ENCODE measurements at regions not wholly inside any gene's neighbourhood (a gene's known extent, or its start where the extent isn't known, plus 50 kb on each side); places are given as distances from the start of the nearest gene placed in this dataset.
"Not testable (repeated sequence)": the region's sequence is repeated elsewhere in the genome, so short reads cannot be mapped to it uniquely, and the experiment has no call there.

DNA sequence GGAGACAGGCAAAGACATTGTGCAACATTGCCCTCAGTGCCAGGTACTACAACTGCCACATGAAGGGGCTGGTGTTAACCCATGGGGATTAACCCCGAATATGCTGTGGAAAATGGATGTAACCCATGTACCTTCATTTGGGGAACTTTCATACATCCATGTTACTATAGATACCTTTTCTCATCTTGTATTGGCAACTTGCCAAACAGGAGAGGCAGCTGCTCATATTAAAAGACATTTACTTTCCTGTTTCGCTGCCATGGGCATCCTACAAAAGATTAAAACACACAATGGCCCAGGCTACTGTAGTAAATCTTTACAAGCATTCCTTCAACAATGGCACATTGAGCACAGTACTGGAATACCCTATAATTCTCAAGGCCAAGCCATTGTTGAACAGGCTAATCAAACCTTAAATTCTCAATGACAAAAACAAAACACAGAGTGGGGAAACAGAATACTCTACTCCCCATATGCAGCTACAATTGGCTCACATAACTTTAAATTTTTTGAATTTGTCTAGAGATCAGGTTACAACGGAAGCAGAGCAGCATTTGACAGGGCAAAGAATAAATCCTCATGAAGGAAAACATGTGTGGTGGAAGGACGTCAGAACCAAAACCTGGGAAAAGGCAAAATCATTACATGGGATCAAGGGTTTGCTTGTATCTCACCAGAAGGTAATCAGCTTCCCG is 1723.5 kb upstream of the LRRTM1 start:
- CTCF ChIA-PET (ENCODE audit: partially characterized antibody): no interaction called here
- Histone ChIP-seq H3K9me3 (ENCODE audit: control insufficient read depth in 1 of 2, low read length in 2 of 2) (no peaks in the 10 kb centered on the region), H3K4me1 (ENCODE audit: insufficient read depth, low read length) (no peaks in the 10 kb centered on the region), H3K4me3 (ENCODE audit: low read length in 2 of 2) (no peak overlapping the region), H3K36me3 (ENCODE audit: insufficient read depth, low read length) (no peaks in the 10 kb centered on the region), H3K27me3 (ENCODE audit: insufficient read depth, low read length) (no peaks in the 10 kb centered on the region), H3K27ac (ENCODE audit: low read depth, low read length) (no peak overlapping the region)
- peaks cover 7 to 43% (median 18%) of the 10 kb centered on the region in 8 donors for H3K9me3 Mint-ChIP-seq
- POLR2A ChIA-PET (ENCODE audit: partially characterized antibody): no interaction called here
- H3K36me3 Mint-ChIP-seq: no peaks in the 10 kb centered on the region
- no peak overlapping the region for H3K4me3 Mint-ChIP-seq
- no peak for DNase-seq
- no peaks in the 10 kb centered on the region for H3K4me1 Mint-ChIP-seq
- no peak overlapping the region for H3K27ac Mint-ChIP-seq
- intact Hi-C loops (cut with micrococcal nuclease): no loop called here
- no peaks in the 10 kb centered on the region for H3K27me3 Mint-ChIP-seq

DNA sequence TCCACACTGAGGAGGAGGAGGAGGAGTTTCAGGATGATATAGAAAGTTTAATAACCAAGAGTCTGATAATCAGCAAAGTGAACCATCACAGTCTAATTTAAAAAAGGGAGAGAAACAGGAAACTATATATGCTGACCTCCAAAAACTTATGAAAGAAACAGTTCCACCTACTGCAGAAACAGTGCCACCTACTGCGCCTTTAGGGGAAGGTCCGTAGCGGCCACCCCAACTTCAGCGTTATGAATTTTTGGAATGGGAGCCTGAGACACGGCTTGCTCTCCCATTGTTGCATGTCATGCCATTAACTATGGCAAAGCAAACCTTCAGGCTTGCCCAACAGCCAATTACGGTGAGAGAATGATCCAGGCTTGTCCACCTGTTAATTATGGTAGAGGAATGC is 1719.2 kb upstream of the LRRTM1 start:
- Histone ChIP-seq H3K27ac (ENCODE audit: low read depth, low read length) (no peak overlapping the region), H3K4me3 (ENCODE audit: low read length in 2 of 2) (no peak overlapping the region), H3K27me3 (ENCODE audit: insufficient read depth, low read length) (no peaks in the 10 kb centered on the region), H3K36me3 (ENCODE audit: insufficient read depth, low read length) (no peaks in the 10 kb centered on the region), H3K9me3 (ENCODE audit: control insufficient read depth in 1 of 2, low read length in 2 of 2) (no peaks in the 10 kb centered on the region), H3K4me1 (ENCODE audit: insufficient read depth, low read length) (no peaks in the 10 kb centered on the region)
- Mint-ChIP-seq H3K4me1 (no peaks in the 10 kb centered on the region), H3K27me3 (no peaks in the 10 kb centered on the region), H3K36me3 (no peaks in the 10 kb centered on the region), H3K9me3 (peaks cover 6 to 42% (median 14%) of the 10 kb centered on the region in 8 donors), H3K27ac (no peak overlapping the region), H3K4me3 (no peak overlapping the region)
- intact Hi-C loops (cut with micrococcal nuclease): no loop called here
- ChIA-PET POLR2A (ENCODE audit: partially characterized antibody) (no interaction called here), CTCF (ENCODE audit: partially characterized antibody) (no interaction called here)
- DNase-seq: no peak

DNA sequence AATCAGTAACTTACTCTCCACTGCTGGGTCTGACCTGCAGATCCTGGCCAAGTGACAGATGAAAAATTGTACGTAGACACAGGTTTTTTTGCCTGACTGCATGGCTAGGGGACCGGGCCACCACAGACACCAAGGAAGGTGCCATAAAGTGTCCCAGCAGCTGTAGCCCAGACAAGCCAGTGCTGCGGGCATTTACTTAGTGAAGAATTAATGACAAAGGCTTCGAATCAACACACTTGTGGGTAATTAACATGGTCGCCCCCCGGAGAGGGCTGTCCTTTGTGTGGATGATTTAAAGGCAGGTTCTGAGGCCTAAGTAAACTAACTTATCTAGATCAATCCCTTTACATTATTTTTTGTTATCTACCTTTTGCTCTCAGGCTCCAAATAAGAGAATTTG is 1709.1 kb upstream of the LRRTM1 start:
- Mint-ChIP-seq H3K36me3 (no peaks in the 10 kb centered on the region), H3K4me1 (no peaks in the 10 kb centered on the region), H3K9me3 (peaks cover 0 to 4% (median 3%) of the 10 kb centered on the region in 8 donors), H3K27me3 (no peaks in the 10 kb centered on the region), H3K27ac (no peak overlapping the region), H3K4me3 (peak overlapping the region in 1 of 8 donors; percentile 12)
- Histone ChIP-seq H3K4me1 (ENCODE audit: insufficient read depth, low read length) (no peaks in the 10 kb centered on the region), H3K36me3 (ENCODE audit: insufficient read depth, low read length) (no peaks in the 10 kb centered on the region), H3K27ac (ENCODE audit: low read depth, low read length) (no peak overlapping the region), H3K9me3 (ENCODE audit: control insufficient read depth in 1 of 2, low read length in 2 of 2) (no peaks in the 10 kb centered on the region), H3K27me3 (ENCODE audit: insufficient read depth, low read length) (no peaks in the 10 kb centered on the region), H3K4me3 (ENCODE audit: low read length in 2 of 2) (no peak overlapping the region)
- ChIA-PET POLR2A (ENCODE audit: partially characterized antibody) (no interaction called here), CTCF (ENCODE audit: partially characterized antibody) (no interaction called here)
- intact Hi-C loops (cut with micrococcal nuclease): no loop called here
- DNase-seq: no peak

DNA sequence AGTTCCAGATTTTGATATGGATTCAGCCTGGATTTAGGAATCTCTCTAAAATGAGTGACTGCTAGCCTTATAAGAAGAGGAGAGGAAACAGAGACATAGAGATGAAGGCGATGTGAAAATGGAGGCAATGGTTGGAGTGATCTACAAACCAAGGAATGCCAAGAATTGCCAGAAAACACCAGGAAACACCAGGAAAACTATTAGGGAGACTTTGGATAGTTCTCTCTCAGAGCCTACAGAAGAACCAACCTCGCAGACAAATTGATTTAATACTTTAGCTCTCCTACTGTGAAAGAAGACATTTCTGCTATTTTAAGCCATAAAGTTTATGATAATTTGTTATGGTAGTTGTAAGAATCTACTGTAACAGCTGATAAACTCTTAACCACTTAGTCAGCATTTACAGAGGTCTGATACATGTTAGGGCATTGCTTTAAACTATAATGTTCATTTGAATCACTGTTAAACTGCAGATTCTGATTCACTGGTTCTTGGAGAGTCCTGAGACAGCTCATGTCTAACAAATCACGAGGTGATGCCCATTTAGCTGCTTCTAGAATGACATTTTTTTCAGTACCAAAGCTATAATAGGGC is 1702.6 kb upstream of the LRRTM1 start:
- Mint-ChIP-seq H3K9me3 (peaks cover 0 to 16% (median 9%) of the 10 kb centered on the region in 8 donors), H3K27ac (no peak overlapping the region), H3K36me3 (no peaks in the 10 kb centered on the region), H3K4me3 (no peak overlapping the region), H3K27me3 (no peaks in the 10 kb centered on the region), H3K4me1 (no peaks in the 10 kb centered on the region)
- no peaks in the 10 kb centered on the region for H3K4me1 ChIP-seq (ENCODE audit: insufficient read depth, low read length)
- H3K9me3 ChIP-seq (ENCODE audit: control insufficient read depth in 1 of 2, low read length in 2 of 2): no peaks in the 10 kb centered on the region
- CTCF ChIA-PET (ENCODE audit: partially characterized antibody): no interaction called here
- POLR2A ChIA-PET (ENCODE audit: partially characterized antibody): no interaction called here
- intact Hi-C loops (cut with micrococcal nuclease): no loop called here
- no peaks in the 10 kb centered on the region for H3K36me3 ChIP-seq (ENCODE audit: insufficient read depth, low read length)
- no peak for DNase-seq
- no peaks in the 10 kb centered on the region for H3K27me3 ChIP-seq (ENCODE audit: insufficient read depth, low read length)
- H3K4me3 ChIP-seq (ENCODE audit: low read length in 2 of 2): no peak overlapping the region
- no peak overlapping the region for H3K27ac ChIP-seq (ENCODE audit: low read depth, low read length)

DNA sequence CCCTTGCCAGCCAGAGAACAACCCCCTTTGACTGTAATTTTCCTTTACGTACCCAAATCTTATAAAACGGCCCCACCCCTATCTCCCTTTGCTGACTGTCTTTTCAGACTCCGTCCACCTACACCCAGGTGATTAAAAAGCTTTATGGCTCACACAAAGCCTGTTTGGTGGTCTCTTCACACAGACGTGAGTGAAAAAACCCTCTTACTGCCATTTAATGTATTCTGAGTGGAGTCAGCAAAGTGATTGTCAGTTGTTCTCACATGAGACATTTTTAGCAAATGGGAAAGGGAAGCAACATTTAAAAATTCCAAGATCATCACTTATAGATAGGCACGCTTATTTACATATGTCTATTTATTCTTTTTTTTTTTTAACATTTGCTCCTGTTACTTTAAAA is 1701.3 kb upstream of the LRRTM1 start:
- H3K9me3 ChIP-seq (ENCODE audit: control insufficient read depth in 1 of 2, low read length in 2 of 2); H3K27me3 ChIP-seq (ENCODE audit: insufficient read depth, low read length); H3K27me3 Mint-ChIP-seq; H3K27ac ChIP-seq (ENCODE audit: low read depth, low read length); H3K36me3 ChIP-seq (ENCODE audit: insufficient read depth, low read length); H3K4me3 Mint-ChIP-seq; POLR2A ChIA-PET (ENCODE audit: partially characterized antibody); H3K36me3 Mint-ChIP-seq; H3K4me1 Mint-ChIP-seq; H3K27ac Mint-ChIP-seq; intact Hi-C loops (cut with micrococcal nuclease); DNase-seq; H3K4me1 ChIP-seq (ENCODE audit: insufficient read depth, low read length); H3K4me3 ChIP-seq (ENCODE audit: low read length in 2 of 2); CTCF ChIA-PET (ENCODE audit: partially characterized antibody): not testable (repeated sequence)
- peaks cover 0 to 18% (median 9%) of the 10 kb centered on the region in 8 donors for H3K9me3 Mint-ChIP-seq

DNA sequence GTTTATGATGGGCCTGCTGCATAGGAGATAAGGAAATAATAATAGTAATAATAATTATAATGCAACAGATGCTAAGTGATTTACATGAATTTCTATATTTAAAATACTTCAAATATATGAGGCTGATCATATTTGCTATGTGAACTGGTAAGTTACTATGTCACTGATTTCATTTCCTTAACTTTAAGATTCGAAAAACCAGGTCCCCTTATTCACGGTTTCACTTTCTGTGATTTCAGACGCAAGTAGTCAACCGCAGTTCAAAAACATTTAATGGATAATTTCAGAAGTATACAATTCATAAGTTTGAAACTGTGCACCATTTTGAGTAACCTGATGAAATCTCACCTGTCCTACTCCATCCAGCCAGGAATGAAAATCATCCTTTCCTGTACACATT is 1697.1 kb upstream of the LRRTM1 start:
- Histone ChIP-seq H3K4me1 (ENCODE audit: insufficient read depth, low read length) (no peaks in the 10 kb centered on the region), H3K9me3 (ENCODE audit: control insufficient read depth in 1 of 2, low read length in 2 of 2) (no peaks in the 10 kb centered on the region), H3K27me3 (ENCODE audit: insufficient read depth, low read length) (no peaks in the 10 kb centered on the region), H3K27ac (ENCODE audit: low read depth, low read length) (no peak overlapping the region), H3K4me3 (ENCODE audit: low read length in 2 of 2) (no peak overlapping the region), H3K36me3 (ENCODE audit: insufficient read depth, low read length) (no peaks in the 10 kb centered on the region)
- H3K27ac Mint-ChIP-seq: no peak overlapping the region
- ChIA-PET CTCF (ENCODE audit: partially characterized antibody) (no interaction called here), POLR2A (ENCODE audit: partially characterized antibody) (no interaction called here)
- H3K4me1 Mint-ChIP-seq: no peaks in the 10 kb centered on the region
- no peak overlapping the region for H3K4me3 Mint-ChIP-seq
- no peak for DNase-seq
- H3K36me3 Mint-ChIP-seq: no peaks in the 10 kb centered on the region
- peaks cover 0 to 16% (median 7%) of the 10 kb centered on the region in 8 donors for H3K9me3 Mint-ChIP-seq
- H3K27me3 Mint-ChIP-seq: no peaks in the 10 kb centered on the region
- intact Hi-C loops (cut with micrococcal nuclease): no loop called here

DNA sequence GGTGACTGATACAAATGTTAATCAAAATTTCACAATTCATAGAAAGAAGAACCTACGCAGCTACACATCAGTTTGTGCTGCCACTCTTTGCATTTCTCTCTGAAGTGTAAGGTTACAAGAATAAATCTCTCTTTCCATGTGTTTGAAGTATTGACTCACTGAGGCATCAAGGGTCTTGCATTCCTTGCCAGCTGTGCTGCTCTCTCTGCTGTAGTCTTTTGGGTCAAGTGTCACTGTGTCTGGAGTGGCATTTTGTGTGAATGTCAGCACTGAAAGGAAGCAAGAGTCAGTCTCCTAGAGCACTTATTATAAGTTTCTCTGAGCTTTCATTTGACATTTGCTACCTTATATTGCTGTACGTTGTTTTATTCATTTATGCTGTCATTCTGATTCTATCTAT is 1696.1 kb upstream of the LRRTM1 start:
- Histone ChIP-seq H3K36me3 (ENCODE audit: insufficient read depth, low read length) (no peaks in the 10 kb centered on the region), H3K27me3 (ENCODE audit: insufficient read depth, low read length) (no peaks in the 10 kb centered on the region), H3K27ac (ENCODE audit: low read depth, low read length) (no peak overlapping the region), H3K9me3 (ENCODE audit: control insufficient read depth in 1 of 2, low read length in 2 of 2) (no peaks in the 10 kb centered on the region), H3K4me1 (ENCODE audit: insufficient read depth, low read length) (no peaks in the 10 kb centered on the region), H3K4me3 (ENCODE audit: low read length in 2 of 2) (no peak overlapping the region)
- H3K9me3 Mint-ChIP-seq: peaks cover 2 to 15% (median 9%) of the 10 kb centered on the region in 8 donors
- no peak overlapping the region for H3K4me3 Mint-ChIP-seq
- H3K36me3 Mint-ChIP-seq: no peaks in the 10 kb centered on the region
- H3K27ac Mint-ChIP-seq: no peak overlapping the region
- no peak for DNase-seq
- H3K27me3 Mint-ChIP-seq: no peaks in the 10 kb centered on the region
- POLR2A ChIA-PET (ENCODE audit: partially characterized antibody): no interaction called here
- H3K4me1 Mint-ChIP-seq: no peaks in the 10 kb centered on the region
- intact Hi-C loops (cut with micrococcal nuclease): no loop called here
- CTCF ChIA-PET (ENCODE audit: partially characterized antibody): no interaction called here

All from CD4-positive, alpha-beta memory T cell (primary cell).